GM21381 (cell line): ENCODE measurements at regions not wholly inside any gene's neighbourhood (a gene's known extent, or its start where the extent isn't known, plus 50 kb on each side); places are given as distances from the start of the nearest gene placed in this dataset.
A peak's percentile ranks its signal among the peaks of the same experiment; 100 is the strongest.

Experiments
- ATAC-seq: cut with Tn5 transposase; IDR thresholded peaks from one replicate; pipeline ENCODE4 v1.9.1; 2021; ENCODE audit warnings: mild to moderate bottlenecking, moderate library complexity; ENCODE audit not compliant: unreplicated experiment

DNA sequence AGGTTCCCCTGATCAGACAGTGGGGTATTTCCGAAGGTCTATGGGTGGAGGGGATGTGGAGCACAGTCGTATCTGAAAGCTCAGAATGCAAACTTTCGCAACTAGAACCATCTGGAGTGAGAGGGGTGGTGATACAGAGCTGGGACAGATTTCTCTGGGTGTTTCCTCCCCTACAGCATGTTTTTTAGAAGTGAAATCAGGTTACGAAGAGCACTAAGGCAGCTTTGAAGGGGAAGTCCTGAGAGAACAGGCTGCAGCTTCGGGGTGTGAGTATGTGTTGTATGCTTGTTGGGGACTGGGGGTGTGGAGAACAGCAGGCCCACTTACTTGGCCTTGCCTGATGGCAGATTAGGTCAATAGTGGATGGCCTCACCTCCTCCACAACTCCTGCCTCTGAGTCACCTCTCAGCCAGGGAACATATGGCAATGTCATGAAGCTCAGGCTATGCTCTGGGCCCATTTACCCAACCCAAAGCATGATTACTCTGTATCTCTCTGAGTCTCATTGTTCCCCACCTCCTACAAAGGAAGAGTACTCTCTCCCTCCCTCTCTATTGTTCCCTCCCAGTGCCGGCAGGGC, 107.2 kb upstream of the RASGRP1 start:
- no peak for ATAC-seq

DNA sequence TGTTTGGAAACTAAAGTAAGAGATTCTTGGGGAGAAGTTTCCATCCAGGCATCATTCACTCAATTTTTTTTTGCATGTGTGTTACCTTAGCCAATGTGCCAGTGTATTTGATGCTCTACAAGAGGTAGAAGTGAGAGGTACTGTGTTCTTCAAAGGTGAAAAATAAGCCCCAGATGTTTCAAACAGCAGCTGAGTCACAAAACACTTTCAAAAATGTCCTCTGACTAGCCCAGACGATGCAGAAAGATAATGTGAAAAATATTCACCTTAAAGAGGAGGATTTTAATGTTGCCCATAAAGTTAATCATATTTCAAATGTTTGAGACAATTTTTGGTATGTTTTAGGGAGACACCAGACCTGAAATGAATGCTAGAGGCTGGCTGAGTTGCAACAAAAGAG, 107.7 kb upstream of the RASGRP1 start:
- ATAC-seq, result no peak

DNA sequence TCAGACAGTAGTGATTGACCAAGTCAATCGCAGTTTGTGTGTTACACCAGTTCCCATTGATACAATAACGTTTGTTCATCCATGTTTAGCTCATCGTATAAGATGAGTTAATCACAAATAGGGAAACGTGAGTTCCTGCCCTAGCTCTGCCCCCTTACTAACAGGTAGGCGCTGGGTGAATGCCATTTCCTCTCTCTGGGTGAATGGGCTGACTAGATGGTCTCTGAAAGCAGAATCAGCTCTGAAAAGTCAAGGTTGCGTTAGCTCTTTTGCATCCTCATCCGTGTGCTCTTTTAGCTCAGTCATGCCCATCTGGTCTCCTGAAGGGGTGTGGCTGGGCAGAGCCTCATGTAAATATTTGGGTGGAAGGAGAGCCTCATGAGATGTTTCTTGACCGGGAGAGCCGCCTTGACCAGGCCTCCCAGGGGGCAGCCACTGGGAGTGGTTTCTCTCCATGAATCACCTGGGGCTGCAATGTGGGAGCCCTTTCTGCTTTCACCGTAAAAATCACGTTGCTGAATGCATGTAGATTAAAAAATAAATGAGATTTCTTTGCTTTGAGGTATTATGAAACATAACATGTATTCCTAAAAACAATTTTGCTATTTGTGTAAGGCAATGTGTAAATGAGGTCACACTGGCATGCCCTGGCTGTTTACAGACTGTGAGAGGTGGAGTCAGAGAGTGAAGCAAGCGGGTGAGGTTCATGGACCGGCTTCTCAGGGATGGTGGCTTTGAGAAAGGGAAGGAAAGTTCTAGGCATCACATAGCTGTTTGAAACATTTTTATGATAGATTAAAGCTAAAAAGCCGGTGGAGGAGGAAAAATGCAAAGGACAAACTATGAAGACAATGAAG, 108.4 kb upstream of the RASGRP1 start:
- ATAC-seq, result peak; percentile 30

DNA sequence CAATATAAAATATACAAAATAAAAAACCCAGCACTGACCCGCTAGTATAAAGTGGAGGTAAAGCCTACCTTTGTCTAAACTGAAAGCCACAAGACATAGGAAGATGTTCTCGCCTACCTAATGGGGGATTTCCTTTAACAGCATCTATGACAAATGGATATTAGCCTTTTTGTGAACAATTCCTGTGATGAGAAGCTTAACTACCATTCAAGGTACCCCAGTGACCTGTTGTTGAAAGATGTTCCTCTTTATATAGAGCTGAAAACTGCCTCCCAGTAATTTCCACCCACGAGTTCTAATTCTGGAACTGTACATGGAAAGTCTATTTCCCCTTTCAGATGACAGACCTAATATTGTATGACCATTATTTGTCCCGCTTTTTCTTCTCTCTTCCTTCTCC, 109.8 kb upstream of the RASGRP1 start:
- no peak for ATAC-seq

DNA sequence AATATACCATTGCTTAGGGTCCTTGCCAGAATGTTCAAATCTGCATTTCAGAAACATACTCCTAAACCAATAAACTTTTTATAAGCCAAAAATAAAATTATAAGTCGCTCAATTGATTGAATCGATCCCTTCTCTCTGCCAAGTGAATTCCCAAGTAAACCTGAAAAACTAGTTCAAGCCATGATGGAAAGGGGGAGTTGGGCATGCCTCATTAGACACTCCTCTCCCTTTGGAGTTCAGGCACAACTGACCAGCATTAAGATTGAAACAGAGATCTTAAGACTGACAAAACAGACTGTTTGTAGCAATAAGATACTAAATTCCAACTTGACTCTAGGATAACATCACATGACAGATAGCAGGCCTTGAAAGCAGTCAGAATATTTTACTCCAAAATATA, 113.7 kb upstream of the RASGRP1 start:
- no peak for ATAC-seq

DNA sequence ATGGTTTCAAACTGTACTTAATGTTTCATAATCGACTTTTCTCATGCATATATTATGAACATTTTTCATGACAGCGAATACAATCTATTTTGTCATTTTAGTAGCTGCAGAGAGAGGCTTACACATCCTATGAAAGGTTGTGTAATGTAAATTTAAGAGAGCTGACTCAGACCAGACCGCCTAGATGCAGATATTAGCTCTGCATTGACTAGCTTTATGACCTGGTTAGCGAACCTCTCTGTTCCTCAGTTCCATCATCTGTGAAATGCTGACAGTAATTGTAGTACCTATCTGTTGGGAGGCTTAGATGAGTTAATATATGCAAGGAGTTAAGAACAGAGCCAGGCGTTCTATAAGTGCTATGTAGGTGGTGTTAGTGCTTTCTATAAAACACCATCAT, 116.2 kb upstream of the RASGRP1 start:
- ATAC-seq, result no peak

DNA sequence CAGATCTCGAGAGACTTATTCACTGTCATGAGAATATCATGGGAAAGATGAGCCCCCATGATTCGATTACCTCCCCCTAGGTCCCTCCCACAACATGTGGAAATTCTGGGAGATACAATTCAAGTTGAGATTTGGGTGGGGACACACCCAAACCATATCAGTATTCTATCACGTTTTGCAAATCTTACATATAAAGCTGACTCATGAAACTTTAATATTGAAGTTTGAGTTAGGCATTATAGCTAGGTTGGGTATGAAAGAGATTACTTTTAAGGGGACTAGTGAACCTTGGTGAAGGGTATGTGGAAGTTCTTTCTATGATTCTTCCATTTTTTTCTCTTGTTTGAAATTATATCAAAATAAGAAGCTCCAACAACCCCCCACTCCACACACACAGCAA, 117.7 kb upstream of the RASGRP1 start:
- ATAC-seq, result no peak

DNA sequence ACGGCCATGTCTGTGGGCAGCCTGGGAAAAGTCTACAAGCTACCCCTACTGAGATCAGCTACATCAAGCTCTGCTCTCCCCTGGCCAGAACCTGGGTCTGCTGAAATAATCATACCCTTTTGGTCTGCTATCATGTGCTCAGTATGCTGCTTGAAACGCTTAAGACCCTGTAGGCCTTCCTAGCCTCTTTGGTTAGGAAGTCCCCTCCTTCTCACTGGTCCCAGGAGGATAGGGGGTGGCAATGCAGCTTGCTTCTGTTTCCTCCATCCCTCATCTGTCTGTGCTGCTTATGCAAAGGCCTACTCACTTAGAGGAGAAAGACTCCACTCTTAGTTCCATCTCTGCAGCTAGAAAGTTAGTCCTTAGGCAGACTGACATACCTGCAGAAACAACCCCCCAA, 118.2 kb upstream of the RASGRP1 start:
- ATAC-seq, result no peak

DNA sequence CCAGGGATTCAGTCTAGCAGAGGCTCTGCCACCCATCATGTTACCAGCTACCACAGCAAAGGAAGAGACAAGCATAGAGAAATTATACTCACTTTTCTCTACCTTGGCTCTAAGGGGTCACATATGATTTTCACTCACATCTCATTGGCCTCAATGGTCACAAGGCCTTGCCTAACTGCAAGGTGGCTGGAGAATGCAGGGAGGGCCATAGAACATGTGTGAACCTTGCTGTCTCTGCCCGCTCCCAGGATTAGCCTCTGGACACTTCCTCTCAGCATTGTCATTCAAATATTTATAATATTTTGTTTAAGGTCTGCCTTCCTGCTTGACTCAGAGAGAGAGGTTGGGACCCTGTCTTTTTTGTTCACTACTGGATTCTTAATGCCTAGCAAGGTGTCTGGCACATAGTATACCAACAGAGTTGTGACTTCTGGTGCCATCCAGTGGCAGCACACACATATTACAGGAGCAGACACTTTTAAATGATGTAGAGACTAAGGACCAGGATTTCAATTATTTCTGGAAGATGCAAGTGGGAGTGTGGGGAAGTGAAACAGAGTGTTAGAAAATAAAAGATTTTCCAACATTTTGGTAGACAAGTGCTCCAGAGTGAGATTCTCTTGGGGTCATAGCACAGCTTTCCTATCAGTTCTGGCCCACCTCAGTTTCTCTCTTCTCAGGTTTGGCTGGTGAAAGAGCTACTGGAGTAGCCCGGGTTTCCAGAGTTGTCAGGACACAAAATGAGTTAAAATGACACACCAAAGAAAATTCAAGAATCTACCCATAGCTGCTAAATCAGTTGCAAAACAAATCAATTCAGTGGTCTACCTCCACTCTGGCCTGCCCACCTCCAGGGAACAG, 119.0 kb upstream of the RASGRP1 start:
- ATAC-seq, result peak; percentile 83

DNA sequence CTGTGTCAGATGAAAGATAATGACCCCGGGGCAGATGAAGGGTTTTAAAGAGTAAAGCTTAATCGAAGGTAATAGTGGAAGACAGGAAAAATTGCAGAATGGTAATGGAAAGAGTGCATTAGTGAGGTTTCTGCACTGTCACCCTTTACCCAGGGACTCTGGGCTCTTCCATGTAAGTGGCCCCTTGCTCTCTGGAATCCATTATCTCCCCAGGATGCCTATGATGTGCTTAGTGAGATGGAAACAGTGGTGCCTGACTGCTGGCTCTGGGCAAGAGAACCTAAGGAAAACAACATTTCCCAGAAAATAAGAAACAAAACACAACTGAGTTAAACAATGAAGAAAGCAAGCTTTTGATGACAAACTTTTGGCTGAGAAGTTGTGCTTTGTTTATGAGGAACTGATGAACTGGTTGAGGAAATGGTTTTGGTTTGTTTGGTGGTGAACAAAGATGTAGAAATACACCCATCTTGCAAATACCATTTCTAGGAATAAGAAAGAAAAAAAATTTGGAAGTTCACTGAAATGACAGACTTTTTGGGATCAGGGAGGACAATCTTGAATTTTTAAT, 119.9 kb upstream of the RASGRP1 start:
- no peak for ATAC-seq

DNA sequence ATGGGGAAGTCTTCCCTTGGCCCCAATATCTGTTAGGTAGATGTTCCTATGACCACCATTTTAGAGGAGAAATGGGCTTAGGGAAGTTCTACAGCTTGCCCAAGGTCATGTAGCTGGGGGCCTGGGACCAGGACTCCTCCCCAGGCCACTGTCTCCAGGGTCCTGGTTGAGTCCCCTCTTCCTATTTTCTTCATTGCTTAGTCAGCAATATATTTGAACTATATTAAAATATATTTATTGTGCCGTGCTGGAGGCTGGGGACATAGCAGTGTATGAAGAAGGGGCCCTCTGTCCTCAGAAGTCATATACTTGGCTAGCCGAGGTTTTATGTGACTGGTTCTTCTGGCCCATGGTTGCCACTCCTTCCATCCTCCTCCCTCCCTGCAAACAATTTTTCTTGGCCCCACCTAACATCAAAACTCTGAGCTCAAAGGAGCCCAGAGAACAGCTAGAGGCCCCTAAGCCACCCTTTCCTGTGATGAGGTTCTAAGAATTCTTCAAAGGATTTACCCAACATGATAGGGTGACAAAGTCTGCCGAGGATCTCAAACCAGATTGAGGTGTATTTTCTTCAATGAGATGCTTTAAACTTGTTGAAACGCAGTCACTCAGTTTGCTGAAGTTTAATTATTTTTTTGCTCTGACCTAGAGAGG, 121.2 kb upstream of the RASGRP1 start:
- ATAC-seq, result no peak

DNA sequence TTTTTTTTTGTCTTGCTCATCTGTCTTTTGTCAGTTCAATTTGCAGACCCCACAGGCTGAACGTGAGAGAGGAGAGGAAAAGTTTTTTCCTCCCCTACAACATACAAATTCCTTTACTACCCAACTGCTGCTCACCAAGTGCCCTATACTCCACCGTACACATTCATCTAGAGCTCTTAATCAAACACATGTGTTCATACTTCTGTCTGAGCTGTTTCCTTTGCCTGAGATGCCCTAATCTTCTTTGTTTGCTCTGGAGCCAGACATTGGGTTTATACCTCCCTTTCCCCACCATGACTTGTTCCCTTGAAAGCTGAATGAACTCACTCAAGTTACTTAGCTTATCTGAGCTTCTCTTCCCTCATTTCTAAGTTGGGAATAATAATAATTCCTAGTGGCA, 122.7 kb upstream of the RASGRP1 start:
- ATAC-seq, result no peak

DNA sequence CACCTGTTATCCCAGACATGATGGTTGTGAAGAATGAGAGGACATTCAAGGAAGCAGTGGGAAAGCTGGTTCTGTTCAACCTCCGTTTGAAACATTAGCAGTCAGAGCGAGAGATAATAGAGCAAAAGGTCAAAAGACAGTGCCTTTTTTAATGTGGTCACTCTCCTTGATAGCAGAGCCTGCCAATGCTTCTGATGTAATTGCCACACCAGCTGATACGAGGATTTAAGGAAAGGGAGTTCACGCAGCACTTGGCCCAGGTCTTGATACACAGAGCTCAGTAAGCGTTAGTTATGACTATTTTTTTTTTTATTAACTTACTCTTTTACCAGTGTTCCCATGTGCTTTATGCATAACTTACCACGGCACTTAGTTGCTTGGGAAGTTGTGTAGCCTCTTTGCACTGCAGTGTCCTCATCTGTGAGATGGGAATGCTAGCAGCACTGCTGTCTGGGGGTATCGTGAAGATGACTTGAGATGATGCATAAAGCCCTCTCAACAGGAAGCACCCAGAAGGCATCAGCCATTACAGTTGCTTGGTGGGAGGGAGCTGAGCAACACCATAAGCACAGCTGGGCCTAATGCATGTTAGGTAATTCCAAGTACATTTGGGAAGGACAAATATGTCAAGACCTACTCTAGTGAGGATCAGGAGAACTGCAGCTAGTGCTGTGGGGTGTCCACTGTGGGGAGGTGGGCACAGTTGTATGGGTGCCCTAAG, 123.3 kb upstream of the RASGRP1 start:
- no peak for ATAC-seq

DNA sequence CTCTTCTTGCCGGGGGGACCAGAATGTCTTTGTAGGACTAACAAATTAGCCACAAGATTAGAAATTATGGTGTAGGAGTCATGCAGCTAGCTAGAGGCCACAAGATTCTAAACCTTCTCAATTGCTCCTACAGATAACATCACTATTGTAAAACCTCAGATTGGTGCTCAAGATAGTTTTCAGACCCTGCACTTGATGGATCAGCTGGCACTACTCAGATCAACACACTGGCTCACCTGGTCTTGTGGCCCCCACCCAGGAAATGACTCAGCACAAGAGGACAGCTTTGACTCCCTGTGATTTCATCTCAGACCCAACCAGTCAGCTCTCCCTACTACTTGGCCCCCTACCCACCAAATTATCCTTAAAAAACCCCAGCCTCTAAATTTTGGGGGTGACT, 124.1 kb upstream of the RASGRP1 start:
- no peak for ATAC-seq

DNA sequence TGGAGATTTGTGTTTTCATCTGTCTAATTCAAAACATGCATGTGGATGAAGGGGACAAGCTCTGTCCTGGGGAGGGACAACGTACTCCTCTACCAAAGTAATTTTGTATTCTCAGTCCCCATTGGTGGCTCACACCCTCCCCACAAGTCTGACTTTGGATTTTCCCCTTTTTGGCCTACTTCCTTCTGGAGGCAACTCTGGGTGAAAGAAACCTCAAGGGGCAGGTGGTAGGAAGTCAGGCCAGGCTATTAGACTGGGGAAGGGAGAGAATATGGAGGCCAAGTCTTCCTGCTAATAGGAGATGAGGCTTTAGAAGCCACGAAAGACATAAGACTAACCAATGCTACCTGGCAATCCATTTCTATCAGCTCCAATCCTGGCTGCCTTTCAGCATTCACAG, 124.9 kb upstream of the RASGRP1 start:
- ATAC-seq, result no peak

DNA sequence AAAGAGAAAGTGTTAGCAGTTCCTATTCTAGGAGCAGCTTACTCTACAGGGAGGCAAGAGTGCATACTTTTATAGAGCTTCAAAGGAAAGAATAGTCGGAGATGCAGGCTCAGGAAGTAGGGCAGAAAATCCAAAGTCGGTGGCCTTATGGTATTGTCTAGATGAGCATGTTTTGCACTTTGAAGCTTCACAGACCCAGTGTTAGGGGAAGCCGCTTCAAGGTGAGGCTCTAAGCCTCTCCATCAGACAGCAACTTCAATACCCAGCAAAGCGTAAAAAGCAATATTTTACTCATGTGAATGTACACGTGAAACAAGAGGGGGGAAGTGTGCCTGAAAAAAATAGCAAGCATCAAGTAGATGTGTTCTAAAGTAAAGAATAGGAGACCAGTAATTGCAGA, 125.6 kb upstream of the RASGRP1 start:
- no peak for ATAC-seq

DNA sequence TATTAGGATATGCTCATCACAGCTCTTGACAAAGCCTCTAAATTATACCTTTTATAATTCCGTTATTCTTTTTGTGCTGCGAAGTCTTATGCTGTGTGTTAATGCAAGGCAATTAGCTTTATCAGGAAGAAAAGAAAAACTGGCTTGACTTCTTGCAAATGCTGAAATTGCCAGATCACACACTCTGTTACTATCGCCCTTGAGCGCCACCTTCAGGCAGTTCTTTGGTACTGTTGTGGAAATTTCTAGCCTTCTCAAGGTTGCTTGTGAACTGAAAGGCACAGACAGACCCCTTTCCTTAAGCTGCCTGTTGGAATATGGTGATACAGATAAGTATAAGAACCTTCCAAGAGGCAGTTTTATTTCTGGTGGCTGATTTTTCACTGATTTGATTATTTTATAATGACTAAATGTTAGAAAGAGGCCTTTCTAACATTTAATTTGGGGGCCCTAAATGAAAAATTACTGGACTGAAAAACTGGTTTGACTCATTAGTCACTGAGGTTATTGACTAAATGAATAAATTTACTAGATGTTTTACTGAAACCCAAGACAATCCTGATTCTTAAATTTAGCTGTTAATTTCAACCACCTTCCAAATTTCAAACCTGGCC, 126.2 kb upstream of the RASGRP1 start:
- ATAC-seq, result peak; percentile 61

DNA sequence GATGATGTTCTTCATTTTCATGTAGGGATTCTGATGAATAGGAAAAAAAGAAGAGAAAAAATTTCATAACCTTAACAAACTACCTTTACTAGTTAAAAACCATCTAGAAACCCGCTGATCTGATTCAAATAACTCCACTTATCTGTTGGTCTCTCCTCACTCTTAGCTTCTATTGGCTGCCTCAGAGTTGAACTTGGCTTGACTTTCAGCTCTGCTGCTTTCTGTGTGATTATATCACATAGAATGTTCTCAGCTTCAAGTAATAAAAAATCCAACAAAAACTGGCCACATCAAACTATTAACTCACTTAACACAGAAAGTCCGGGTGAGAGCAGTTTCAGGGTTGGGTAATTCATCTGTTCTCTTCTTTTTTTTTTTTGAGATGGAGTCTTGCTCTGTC, 126.8 kb upstream of the RASGRP1 start:
- no peak for ATAC-seq

DNA sequence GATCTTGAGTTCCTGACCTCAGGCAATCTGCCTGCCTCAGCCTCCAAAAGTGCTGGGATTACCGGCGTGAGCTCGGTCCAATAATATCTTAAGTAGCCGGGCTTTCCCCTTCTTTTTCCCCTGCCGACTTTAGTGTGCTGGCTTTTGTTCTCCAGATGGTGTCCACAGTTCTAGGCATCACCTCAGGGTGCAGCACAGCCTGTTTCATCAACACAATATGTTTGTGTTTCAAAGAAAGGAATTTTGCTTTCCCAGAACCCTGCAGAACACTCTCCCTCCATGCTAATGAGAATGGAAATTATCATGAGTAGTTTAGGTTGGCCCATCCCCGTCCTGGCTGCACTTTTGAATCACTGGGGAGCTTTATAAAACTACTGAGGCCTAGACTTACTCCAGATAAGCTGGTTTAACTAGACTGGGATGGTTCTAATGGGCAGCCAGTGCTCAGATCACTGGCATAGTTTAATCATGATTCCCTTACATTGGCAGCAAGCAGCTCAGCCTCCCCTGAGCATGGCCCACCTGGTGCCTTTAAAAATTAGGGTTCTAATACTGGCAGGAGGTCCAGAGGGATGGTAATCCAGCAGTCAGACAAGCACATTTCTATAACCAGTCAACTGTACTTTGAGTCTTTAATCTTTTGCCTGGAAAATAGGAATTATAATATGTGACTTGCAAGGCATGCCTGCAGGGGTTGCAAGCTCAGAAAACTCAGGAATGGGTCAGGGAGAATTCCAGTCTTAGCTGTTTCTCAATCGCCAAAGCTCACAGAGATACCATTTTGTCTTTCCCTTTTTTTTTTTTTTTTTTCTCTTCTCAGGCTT, 127.6 kb upstream of the RASGRP1 start:
- no peak for ATAC-seq
